Neuron (in vitro differentiated cells): ENCODE measurements at regions not wholly inside any gene's neighbourhood (a gene's known extent, or its start where the extent isn't known, plus 50 kb on each side); places are given as distances from the start of the nearest gene placed in this dataset.
"Not testable (repeated sequence)": the region's sequence is repeated elsewhere in the genome, so short reads cannot be mapped to it uniquely, and the experiment has no call there.

Source experiments
- H2AFZ ChIP-seq: one replicate; pipeline ENCODE4 v1.6.1; 2013; ENCODE audit warnings: low read depth, mild to moderate bottlenecking, inconsistent platforms, low read length, moderate library complexity
- H3K27me3 ChIP-seq: one replicate; pipeline ENCODE4 v1.6.1; 2013; ENCODE audit warnings: low read length; ENCODE audit not compliant: insufficient read depth
- H3K36me3 ChIP-seq: one replicate; pipeline ENCODE4 v1.6.1; 2013; ENCODE audit warnings: low read length; ENCODE audit not compliant: insufficient read depth
- H3K4me1 ChIP-seq: one replicate; pipeline ENCODE4 v1.6.1; 2013; ENCODE audit warnings: low read length; ENCODE audit not compliant: insufficient read depth
- H3K4me3 ChIP-seq: 2 replicates; pipeline ENCODE4 v1.5.1; 2013; ENCODE audit warnings: mild to moderate bottlenecking, low read length, moderate library complexity
- H3K9me3 ChIP-seq: one replicate; pipeline ENCODE4 v1.6.1; 2013; ENCODE audit warnings: low read length

DNA sequence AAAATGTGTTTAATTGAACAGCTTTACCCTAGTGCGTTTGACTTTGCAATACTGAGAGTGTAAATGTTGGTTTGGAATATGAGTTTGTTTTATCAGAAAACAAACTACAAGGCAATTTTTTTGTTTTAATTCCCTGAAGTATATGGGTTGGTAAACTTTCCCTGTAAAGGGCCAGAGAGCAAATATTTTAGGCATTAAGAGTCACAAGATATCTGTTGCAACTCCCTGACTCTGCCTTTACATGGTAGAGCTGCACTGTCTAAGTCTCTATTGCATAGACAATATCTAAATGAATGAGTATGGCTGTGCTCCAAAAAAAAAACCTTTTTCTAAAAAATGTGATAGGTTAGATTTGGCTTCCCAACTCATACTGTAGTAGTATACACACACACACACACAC, 115.1 kb upstream of the PBX1 start:
- H3K9me3 ChIP-seq: no peaks in the 10 kb centered on the region
- no peak overlapping the region for H2AFZ ChIP-seq
- H3K27me3 ChIP-seq: no peaks in the 10 kb centered on the region
- no peak overlapping the region for H3K4me3 ChIP-seq
- H3K4me1 ChIP-seq: no peaks in the 10 kb centered on the region
- H3K36me3 ChIP-seq: no peaks in the 10 kb centered on the region

DNA sequence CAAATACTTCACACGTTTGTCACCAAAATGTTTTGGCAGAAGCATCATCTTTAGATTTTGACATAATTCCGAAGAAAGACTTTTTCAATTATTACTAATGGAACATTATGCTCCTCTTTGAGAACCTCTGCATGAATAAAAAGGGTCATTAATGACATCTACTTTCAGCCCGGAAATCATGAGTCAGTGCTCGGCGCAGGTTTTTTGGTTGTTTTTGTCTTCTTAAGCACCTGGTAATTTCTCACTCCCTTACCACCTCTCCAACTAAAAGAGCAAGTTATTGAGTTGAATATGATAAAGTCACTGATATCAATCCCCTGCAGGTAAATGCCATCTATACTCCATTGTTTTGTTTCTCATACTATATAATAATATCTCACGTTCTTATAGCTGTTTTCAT, 113.0 kb upstream of the PBX1 start:
- Histone ChIP-seq H2AFZ (no peak overlapping the region), H3K4me1 (no peaks in the 10 kb centered on the region), H3K27me3 (no peaks in the 10 kb centered on the region), H3K36me3 (no peaks in the 10 kb centered on the region), H3K4me3 (no peak overlapping the region), H3K9me3 (no peaks in the 10 kb centered on the region)

DNA sequence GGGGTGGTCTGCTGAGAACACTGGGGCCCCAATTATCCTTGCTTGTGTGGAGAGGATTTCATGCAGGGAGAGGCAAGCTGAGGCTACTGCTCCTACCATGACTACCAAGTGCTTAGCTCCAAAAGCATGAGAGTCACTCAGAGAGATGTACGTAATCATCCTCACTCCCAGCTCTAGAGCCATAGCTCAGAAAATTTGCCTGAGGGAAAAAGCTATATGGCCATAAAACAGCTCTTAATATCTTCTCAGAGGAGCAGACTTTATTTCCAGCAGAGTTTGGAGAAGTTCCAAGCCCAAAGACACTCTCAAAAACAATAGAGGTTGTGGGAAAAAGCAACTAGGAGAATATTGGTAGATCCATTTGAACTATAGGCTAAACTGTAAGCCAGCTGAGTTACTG, 106.4 kb upstream of the PBX1 start:
- H3K27me3 ChIP-seq: no peaks in the 10 kb centered on the region
- H3K36me3 ChIP-seq: no peaks in the 10 kb centered on the region
- H3K4me3 ChIP-seq: no peak overlapping the region
- H3K9me3 ChIP-seq: no peaks in the 10 kb centered on the region
- no peaks in the 10 kb centered on the region for H3K4me1 ChIP-seq
- no peak overlapping the region for H2AFZ ChIP-seq

DNA sequence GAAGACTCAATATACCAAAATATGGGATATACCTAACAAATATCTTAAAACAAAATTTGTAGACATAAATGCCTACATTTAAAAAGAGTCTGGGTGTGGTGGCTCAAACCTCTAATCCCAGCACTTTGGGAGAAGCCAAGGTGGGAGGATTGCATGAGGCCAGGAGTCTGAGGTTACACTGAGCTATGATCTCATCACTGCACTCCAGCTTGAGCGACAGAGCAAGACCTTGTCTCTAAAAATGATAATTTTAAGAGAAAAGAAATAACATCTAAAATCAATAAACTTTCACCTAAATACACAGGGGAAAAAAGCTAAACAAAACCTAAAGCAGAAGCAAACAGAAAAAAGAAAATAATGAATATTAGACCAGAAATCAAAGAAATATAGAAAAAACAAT, 102.7 kb upstream of the PBX1 start:
- Histone ChIP-seq H3K9me3 (no peaks in the 10 kb centered on the region), H3K4me1 (no peaks in the 10 kb centered on the region), H3K36me3 (no peaks in the 10 kb centered on the region), H2AFZ (no peak overlapping the region), H3K27me3 (no peaks in the 10 kb centered on the region), H3K4me3 (no peak overlapping the region)

DNA sequence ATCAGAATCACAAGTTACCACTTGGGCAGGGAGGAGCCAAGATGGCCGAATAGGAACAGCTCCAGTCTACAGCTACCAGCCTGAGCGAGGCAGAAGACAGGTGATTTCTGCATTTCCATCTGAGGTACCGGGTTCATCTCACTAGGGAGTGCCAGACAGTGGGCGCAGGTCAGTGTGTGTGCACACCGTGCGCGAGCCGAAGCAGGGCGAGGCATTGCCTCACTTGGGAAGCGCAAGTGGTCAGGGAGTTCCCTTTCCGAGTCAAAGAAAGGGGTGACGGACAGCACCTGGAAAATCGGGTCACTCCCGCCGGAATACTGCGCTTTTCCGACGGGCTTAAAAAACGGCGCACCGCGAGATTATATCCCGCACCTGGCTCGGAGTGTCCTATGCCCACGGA, 99.8 kb upstream of the PBX1 start:
- H3K4me3 ChIP-seq, H2AFZ ChIP-seq, H3K36me3 ChIP-seq: not testable (repeated sequence)

DNA sequence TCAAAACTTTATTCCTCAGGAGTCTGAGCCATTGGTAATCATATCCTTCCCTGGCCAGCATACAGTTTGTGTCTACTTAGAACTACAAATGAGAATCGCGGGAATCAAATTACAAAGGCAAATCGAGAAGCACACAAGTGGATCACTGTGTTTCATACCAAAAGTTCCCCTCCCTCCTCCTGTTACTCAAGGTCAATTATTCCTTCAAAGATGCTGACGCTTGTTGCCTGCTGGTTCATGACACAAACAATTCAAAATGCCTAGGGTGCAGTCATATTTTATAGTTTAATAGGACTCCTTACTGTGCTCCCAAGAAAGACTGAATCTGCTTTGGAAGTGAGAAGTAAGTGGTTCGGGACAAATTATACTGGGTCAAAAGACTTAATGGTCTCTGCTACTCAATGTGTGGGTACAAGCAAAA, 93.0 kb upstream of the PBX1 start:
- Histone ChIP-seq H3K36me3 (no peaks in the 10 kb centered on the region), H3K4me1 (no peaks in the 10 kb centered on the region), H3K9me3 (no peaks in the 10 kb centered on the region), H3K4me3 (no peak overlapping the region), H3K27me3 (no peaks in the 10 kb centered on the region), H2AFZ (no peak overlapping the region)

More for the DNA sequence above, 99.8 kb upstream of the PBX1 start:
- not testable (repeated sequence) for H3K4me1 ChIP-seq, H3K9me3 ChIP-seq, H3K27me3 ChIP-seq

DNA sequence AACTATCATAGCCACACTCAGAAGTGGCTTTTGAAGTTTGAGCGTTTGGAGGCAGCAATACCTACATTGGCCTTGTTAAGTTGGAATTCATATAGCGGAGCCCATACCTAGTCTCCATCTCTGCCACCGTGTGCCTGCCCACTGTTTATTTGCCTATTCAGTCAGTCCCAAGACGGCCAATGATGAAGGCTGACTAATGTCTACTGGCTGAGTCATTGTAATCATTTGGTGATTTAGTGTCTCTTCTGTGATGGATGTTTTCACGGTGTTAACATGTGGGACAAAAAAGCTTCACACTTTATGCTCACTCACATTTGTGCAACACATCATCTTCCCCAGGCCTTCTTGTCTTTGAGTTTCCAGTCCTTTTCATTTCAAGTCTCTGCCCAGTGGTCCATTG, 92.6 kb upstream of the PBX1 start:
- Histone ChIP-seq H3K4me1 (no peaks in the 10 kb centered on the region), H3K4me3 (no peak overlapping the region), H3K27me3 (no peaks in the 10 kb centered on the region), H3K36me3 (no peaks in the 10 kb centered on the region), H2AFZ (no peak overlapping the region), H3K9me3 (no peaks in the 10 kb centered on the region)

DNA sequence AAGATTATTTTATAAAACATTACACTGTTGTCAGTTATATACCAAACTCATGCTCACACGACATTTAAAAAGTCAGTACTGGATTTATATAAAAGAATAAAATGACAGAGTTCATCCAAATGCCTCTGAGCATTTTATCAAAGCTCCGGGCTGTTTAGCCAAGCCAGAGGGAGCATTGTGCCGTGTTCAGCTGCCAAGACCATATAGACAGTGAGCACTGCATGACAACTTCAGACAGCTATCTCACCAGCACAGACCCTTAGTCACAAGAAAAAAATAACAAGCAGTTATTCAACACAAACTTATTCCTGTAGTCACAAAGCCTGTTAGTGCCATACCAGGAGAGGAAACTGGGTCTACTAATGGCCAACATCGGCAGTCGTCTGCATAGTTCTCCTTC, 88.0 kb upstream of the PBX1 start:
- no peak overlapping the region for H2AFZ ChIP-seq
- H3K4me1 ChIP-seq: no peaks in the 10 kb centered on the region
- H3K9me3 ChIP-seq: no peaks in the 10 kb centered on the region
- no peaks in the 10 kb centered on the region for H3K27me3 ChIP-seq
- no peaks in the 10 kb centered on the region for H3K36me3 ChIP-seq
- no peak overlapping the region for H3K4me3 ChIP-seq

DNA sequence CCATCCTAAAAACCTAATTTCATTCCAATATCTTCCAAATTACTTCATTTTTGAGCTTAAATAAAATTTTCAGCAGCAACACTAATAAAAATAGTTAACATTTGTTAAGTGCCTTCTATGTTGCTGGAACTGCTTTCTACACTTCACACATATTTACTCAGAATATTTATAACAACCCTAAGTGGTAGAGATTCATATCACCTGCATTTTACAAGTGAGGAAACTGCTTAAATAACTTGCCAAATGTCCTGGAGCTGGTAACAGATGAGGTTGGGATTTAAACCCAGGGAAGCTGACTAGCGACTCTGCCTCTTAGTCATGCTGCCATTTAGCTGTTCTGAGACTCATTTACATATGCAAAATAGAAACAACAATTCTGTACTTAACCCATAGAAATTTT, 86.1 kb upstream of the PBX1 start:
- Histone ChIP-seq H3K4me3 (no peak overlapping the region), H2AFZ (no peak overlapping the region), H3K27me3 (no peaks in the 10 kb centered on the region), H3K4me1 (no peaks in the 10 kb centered on the region), H3K36me3 (no peaks in the 10 kb centered on the region), H3K9me3 (no peaks in the 10 kb centered on the region)

DNA sequence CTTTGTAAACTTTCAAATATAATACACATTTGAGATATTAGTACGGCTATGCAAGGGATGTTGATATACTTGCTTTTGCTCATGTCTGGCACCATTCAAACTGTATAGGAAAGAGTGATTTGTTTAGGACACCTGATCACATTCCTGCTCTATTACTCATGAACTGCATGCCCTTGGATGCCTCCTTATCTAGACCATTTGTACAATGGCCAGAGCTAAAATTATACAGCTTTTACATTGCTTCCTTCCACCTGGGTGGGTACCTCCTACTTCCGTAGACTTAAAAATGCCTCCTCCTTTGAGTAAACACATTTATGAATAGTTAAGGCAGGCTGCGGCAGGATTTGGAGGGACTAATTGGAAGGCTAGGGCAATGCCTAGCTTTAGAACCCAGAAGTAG, 85.4 kb upstream of the PBX1 start:
- Histone ChIP-seq H3K4me1 (no peaks in the 10 kb centered on the region), H3K9me3 (no peaks in the 10 kb centered on the region), H3K27me3 (no peaks in the 10 kb centered on the region)

DNA sequence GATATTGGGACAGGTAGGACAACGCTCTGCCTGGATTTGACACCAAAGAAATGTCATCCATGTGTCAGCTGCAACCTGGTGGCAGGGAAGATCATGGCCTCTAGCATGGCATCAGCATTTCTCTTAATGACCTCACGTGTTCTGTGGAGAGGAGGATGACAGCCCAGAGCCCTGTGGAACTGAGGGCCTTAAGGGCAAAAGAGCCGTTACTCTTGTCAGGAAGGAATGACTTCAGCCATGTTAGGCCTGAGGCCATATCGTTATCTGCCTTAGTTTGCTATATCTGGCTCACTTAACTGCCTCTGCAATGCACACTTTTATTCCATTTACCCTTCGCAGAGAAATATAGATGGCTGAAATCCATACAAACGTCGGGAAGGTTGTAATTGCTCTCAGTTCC, 83.2 kb upstream of the PBX1 start:
- no peak overlapping the region for H3K4me3 ChIP-seq
- no peaks in the 10 kb centered on the region for H3K27me3 ChIP-seq
- H3K9me3 ChIP-seq: no peaks in the 10 kb centered on the region
- H3K36me3 ChIP-seq: no peaks in the 10 kb centered on the region
- no peaks in the 10 kb centered on the region for H3K4me1 ChIP-seq
- no peak overlapping the region for H2AFZ ChIP-seq

More for the DNA sequence above, 85.4 kb upstream of the PBX1 start:
- no peaks in the 10 kb centered on the region for H3K36me3 ChIP-seq
- H3K4me3 ChIP-seq: no peak overlapping the region
- no peak overlapping the region for H2AFZ ChIP-seq

DNA sequence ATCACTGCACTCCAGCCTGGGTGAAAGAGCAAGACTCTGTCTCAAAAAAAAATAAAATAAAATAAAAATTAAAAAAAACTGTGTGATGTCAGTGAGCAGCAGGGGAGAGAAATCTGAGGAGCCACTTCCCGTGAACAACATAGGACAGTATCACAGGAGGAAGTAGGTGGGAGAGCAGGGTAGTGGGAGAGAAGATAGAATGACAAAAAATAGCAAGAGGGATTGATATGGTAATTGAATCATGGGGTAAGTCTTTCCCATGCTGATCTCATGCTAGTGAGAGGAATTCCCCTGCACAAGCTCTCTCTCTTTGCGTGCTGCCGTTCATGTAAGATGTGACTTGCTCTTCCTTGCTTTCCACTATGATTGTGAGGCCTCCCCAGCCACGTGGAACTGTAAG, 81.6 kb upstream of the PBX1 start:
- no peaks in the 10 kb centered on the region for H3K4me1 ChIP-seq
- H3K4me3 ChIP-seq: no peak overlapping the region
- no peak overlapping the region for H2AFZ ChIP-seq

DNA sequence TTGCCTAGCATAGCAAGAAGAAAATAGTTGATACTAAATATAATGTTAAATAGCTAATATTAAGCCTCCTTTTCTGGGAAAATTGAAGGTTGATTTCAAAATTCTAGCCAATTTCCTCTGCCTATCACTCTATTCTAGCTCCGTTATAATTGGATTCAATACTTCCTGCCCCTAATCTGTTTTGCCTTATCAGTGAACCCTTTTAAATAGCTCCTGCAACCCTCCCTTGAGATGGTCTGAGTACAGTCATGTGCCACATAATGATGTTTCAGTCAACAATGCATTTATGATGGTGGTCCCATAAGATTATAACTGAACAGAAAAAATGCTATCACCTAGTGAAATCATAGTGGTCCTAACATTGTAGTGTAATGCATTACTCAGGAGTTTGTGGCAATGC, 79.7 kb upstream of the PBX1 start:
- Histone ChIP-seq H3K9me3 (no peaks in the 10 kb centered on the region), H3K36me3 (no peaks in the 10 kb centered on the region)

More for the DNA sequence above, 81.6 kb upstream of the PBX1 start:
- Histone ChIP-seq H3K27me3 (no peaks in the 10 kb centered on the region), H3K9me3 (no peaks in the 10 kb centered on the region), H3K36me3 (no peaks in the 10 kb centered on the region)

DNA sequence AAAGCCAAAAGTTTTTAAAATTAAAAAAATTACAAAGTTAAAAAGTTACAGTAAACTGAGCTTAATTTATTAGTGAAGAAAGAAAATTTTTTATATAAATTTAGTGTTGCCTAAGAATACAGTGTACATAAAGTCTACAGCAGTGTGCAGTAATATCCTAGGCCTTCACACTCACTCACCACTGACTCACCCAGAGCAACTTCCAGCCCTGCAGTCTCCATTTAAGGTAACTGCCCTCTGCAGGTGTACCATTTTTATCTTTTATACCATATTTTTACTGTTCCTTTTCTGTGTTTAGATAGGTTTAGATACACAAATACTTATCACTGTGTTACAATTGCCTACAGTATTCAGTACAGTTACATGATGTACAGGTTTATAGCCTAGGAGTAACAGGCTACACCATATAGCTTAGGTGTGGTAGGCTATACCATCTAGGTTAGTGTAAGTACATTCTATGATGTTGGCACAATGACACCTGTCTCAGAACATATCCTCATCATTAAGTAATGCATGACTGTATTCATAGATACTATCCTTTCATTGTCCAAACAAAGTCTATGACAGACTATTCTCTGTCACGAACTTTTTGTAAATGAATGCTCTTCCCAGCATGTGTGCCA, 78.6 kb upstream of the PBX1 start:
- Histone ChIP-seq H3K4me3 (no peak overlapping the region), H3K27me3 (no peaks in the 10 kb centered on the region), H3K4me1 (no peaks in the 10 kb centered on the region), H2AFZ (no peak overlapping the region), H3K36me3 (no peaks in the 10 kb centered on the region), H3K9me3 (no peaks in the 10 kb centered on the region)

More for the DNA sequence above, 79.7 kb upstream of the PBX1 start:
- no peak overlapping the region for H3K4me3 ChIP-seq
- no peaks in the 10 kb centered on the region for H3K27me3 ChIP-seq
- no peaks in the 10 kb centered on the region for H3K4me1 ChIP-seq
- no peak overlapping the region for H2AFZ ChIP-seq
